GM10266 (cell line): ENCODE measurements at regions not wholly inside any gene's neighbourhood (a gene's known extent, or its start where the extent isn't known, plus 50 kb on each side); places are given as distances from the start of the nearest gene placed in this dataset.
"Not testable (repeated sequence)": the region's sequence is repeated elsewhere in the genome, so short reads cannot be mapped to it uniquely, and the experiment has no call there.

Experiments
- DNase-seq: peaks from one replicate; pipeline ENCODE4 v3.0.0; 2012; ENCODE audit errors: extremely low spot score
- CTCF ChIP-seq: IDR thresholded peaks from 2 replicates; pipeline ENCODE4 v1.5.1; 2012; ENCODE audit warnings: mild to moderate bottlenecking, low read depth; ENCODE audit not compliant: control insufficient read depth, insufficient read depth; ENCODE audit errors: missing control alignments

- no peak for TF ChIP-seq CTCF
- no peak for DNase-seq
Observed at GRCh38 chr12:124648710-124649384, 81.4 kb upstream of the NCOR2 start.

GRCh38 chr12:124647316-124647715, 79.9 kb upstream of the NCOR2 start:
- TF ChIP-seq CTCF = no peak
- no peak for DNase-seq

- no peak for TF ChIP-seq CTCF
- no peak for DNase-seq
Observed at GRCh38 chr12:124646385-124647230, 79.2 kb upstream of the NCOR2 start.

- DNase-seq = no peak
- no peak for TF ChIP-seq CTCF
Observed at GRCh38 chr12:124645530-124646244, 78.3 kb upstream of the NCOR2 start.

GRCh38 chr12:124643768-124644167, 76.4 kb upstream of the NCOR2 start:
- not testable (repeated sequence) for DNase-seq

GRCh38 chr12:124642105-124642504, 74.7 kb upstream of the NCOR2 start:
- DNase-seq = no peak
- no peak for TF ChIP-seq CTCF

- no peak for DNase-seq
- TF ChIP-seq CTCF = no peak
Observed at GRCh38 chr12:124641591-124641990, 74.2 kb upstream of the NCOR2 start.
